ENCODE measurements at regions not wholly inside any gene's neighbourhood (a gene's known extent, or its start where the extent isn't known, plus 50 kb on each side); places are given as distances from the start of the nearest gene placed in this dataset.

GRCh38 chr3:31048143-31048542, 153.7 kb upstream of the GADL1 start:
- H3K4me3 ChIP-seq, result no peak overlapping the region

GRCh38 chr3:31050296-31050695, 155.8 kb upstream of the GADL1 start:
- no peaks in the 10 kb centered on the region for H3K79me2 ChIP-seq (ENCODE audit: low read depth)
- no peak for TF ChIP-seq EZH2 (IDR thresholded peaks at IDR 0.05)
- H2AFZ ChIP-seq (replicated peaks), result no peak overlapping the region
- H3K9ac ChIP-seq, result no peak overlapping the region
- no peaks in the 10 kb centered on the region for H3K9me3 ChIP-seq (ENCODE audit: low read depth)
- Mint-ChIP-seq H3K27ac (no peak overlapping the region), H3K4me3 (no peak overlapping the region), H3K36me3 (no peaks in the 10 kb centered on the region), H3K9me3 (peaks cover 2% of the 10 kb centered on the region), H3K4me1 (no peaks in the 10 kb centered on the region), H3K27me3 (ENCODE audit: insufficient read depth, low read depth) (peaks cover 2% of the 10 kb centered on the region)
- H3F3A ChIP-seq (ENCODE audit: low read depth), result no peaks in the 10 kb centered on the region
- H4K20me1 ChIP-seq (ENCODE audit: low read depth), result no peaks in the 10 kb centered on the region
- H3K4me3 ChIP-seq, result no peak overlapping the region
- no peaks in the 10 kb centered on the region for H3K36me3 ChIP-seq
- H3K4me1 ChIP-seq, result no peaks in the 10 kb centered on the region
- H3K27me3 ChIP-seq, result no peaks in the 10 kb centered on the region
- no peak overlapping the region for H3K4me2 ChIP-seq
- H3K27ac ChIP-seq, result no peak overlapping the region
- no peak for DNase-seq (ENCODE audit: low spot score)

More at GRCh38 chr3:31048143-31048542, 153.7 kb upstream of the GADL1 start:
- Histone ChIP-seq H3K4me2 (no peak overlapping the region), H3K27ac (no peak overlapping the region), H3F3A (ENCODE audit: low read depth) (no peaks in the 10 kb centered on the region), H3K27me3 (no peaks in the 10 kb centered on the region), H3K36me3 (no peaks in the 10 kb centered on the region), H3K9ac (no peak overlapping the region), H3K79me2 (ENCODE audit: low read depth) (no peaks in the 10 kb centered on the region), H2AFZ (replicated peaks) (no peak overlapping the region), H4K20me1 (ENCODE audit: low read depth) (no peaks in the 10 kb centered on the region), H3K9me3 (ENCODE audit: low read depth) (no peaks in the 10 kb centered on the region), H3K4me1 (no peaks in the 10 kb centered on the region)
- Mint-ChIP-seq H3K9me3 (peaks cover 7% of the 10 kb centered on the region), H3K27me3 (ENCODE audit: insufficient read depth, low read depth) (peaks cover 2% of the 10 kb centered on the region), H3K4me1 (no peaks in the 10 kb centered on the region), H3K27ac (no peak overlapping the region), H3K36me3 (no peaks in the 10 kb centered on the region), H3K4me3 (no peak overlapping the region)
- TF ChIP-seq CTCF (IDR thresholded peaks at IDR 0.05) (no peak), EZH2 (IDR thresholded peaks at IDR 0.05) (no peak), EZH2phosphoT487 (IDR thresholded peaks at IDR 0.05) (no peak)
- no peak for DNase-seq (ENCODE audit: low spot score)

GRCh38 chr3:31051226-31051625, 156.8 kb upstream of the GADL1 start:
- Histone ChIP-seq H3K27ac (no peak overlapping the region), H2AFZ (replicated peaks) (no peak overlapping the region), H3K79me2 (ENCODE audit: low read depth) (no peaks in the 10 kb centered on the region), H4K20me1 (ENCODE audit: low read depth) (no peaks in the 10 kb centered on the region), H3F3A (ENCODE audit: low read depth) (no peaks in the 10 kb centered on the region), H3K9ac (no peak overlapping the region), H3K36me3 (no peaks in the 10 kb centered on the region), H3K9me3 (ENCODE audit: low read depth) (no peaks in the 10 kb centered on the region), H3K4me2 (no peak overlapping the region), H3K4me3 (no peak overlapping the region), H3K4me1 (no peaks in the 10 kb centered on the region), H3K27me3 (no peaks in the 10 kb centered on the region)
- Mint-ChIP-seq H3K27ac (no peak overlapping the region), H3K36me3 (no peaks in the 10 kb centered on the region), H3K27me3 (ENCODE audit: insufficient read depth, low read depth) (peaks cover 2% of the 10 kb centered on the region), H3K9me3 (peaks cover 2% of the 10 kb centered on the region), H3K4me1 (no peaks in the 10 kb centered on the region), H3K4me3 (no peak overlapping the region)
- TF ChIP-seq CTCF (IDR thresholded peaks at IDR 0.05) (no peak), EZH2 (IDR thresholded peaks at IDR 0.05) (no peak), EZH2phosphoT487 (IDR thresholded peaks at IDR 0.05) (no peak)
- no peak for DNase-seq (ENCODE audit: low spot score)

- H3K36me3 ChIP-seq, result peaks cover 4% of the 10 kb centered on the region
- H4K20me1 ChIP-seq (ENCODE audit: low read depth), result no peaks in the 10 kb centered on the region
- no peaks in the 10 kb centered on the region for H3K27me3 ChIP-seq
- H3K9me3 Mint-ChIP-seq, result peaks cover 9% of the 10 kb centered on the region
- TF ChIP-seq EZH2phosphoT487 (IDR thresholded peaks at IDR 0.05) (no peak), EZH2 (IDR thresholded peaks at IDR 0.05) (no peak), CTCF (IDR thresholded peaks at IDR 0.05) (no peak)
- no peaks in the 10 kb centered on the region for H3K4me1 Mint-ChIP-seq
- H2AFZ ChIP-seq (replicated peaks), result no peak overlapping the region
- H3K27ac ChIP-seq, result no peak overlapping the region
- H3K4me3 ChIP-seq, result no peak overlapping the region
- H3F3A ChIP-seq (ENCODE audit: low read depth), result no peaks in the 10 kb centered on the region
- no peak overlapping the region for H3K9ac ChIP-seq
- no peaks in the 10 kb centered on the region for H3K36me3 Mint-ChIP-seq
- H3K4me1 ChIP-seq, result no peaks in the 10 kb centered on the region
- no peak overlapping the region for H3K4me2 ChIP-seq
- H3K9me3 ChIP-seq (ENCODE audit: low read depth), result peaks cover 4% of the 10 kb centered on the region
- H3K4me3 Mint-ChIP-seq, result no peak overlapping the region
- no peaks in the 10 kb centered on the region for H3K79me2 ChIP-seq (ENCODE audit: low read depth)
- DNase-seq (ENCODE audit: low spot score), result no peak
- peaks cover 4% of the 10 kb centered on the region for H3K27me3 Mint-ChIP-seq (ENCODE audit: insufficient read depth, low read depth)
- no peak overlapping the region for H3K27ac Mint-ChIP-seq
Observed at GRCh38 chr3:31053299-31053698, 158.8 kb upstream of the GADL1 start.

All from neural progenitor cell (in vitro differentiated cells).